Astrocyte (in vitro differentiated cells and primary cell): ENCODE measurements at regions not wholly inside any gene's neighbourhood (a gene's known extent, or its start where the extent isn't known, plus 50 kb on each side); places are given as distances from the start of the nearest gene placed in this dataset.

Source experiments
- CTCF ChIP-seq: IDR thresholded peaks from 2 replicates; pipeline ENCODE4 v1.5.1; 2011; ENCODE audit warnings: low read depth, mild to moderate bottlenecking, inconsistent platforms, low read length, moderate library complexity; ENCODE audit not compliant: insufficient read depth
- EZH2 ChIP-seq: IDR thresholded peaks from 2 replicates; pipeline ENCODE4 v1.6.1; 2012; ENCODE audit warnings: mild to moderate bottlenecking, low read length, inconsistent platforms; ENCODE audit not compliant: insufficient read depth

DNA sequence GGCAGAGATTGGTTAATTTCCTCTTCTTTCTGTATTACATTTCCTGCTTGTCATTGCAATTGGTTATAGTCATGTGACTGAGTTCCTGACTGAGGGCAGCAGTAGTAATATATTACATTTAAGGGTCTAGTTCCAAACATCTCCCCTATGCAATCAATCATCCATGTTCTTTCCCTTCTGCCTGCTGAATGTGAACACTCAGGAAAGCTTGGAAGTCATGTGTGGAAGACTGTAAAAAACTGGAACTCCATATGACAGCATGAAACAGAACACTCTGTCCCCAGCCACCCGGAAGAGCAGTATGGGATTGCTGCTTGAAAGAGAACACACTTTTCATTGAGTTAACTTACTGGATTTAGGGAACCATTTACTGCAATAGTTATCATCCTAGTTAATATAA is 459.7 kb upstream of the SEMA3A start:
- no peak for TF ChIP-seq CTCF
- no peak for TF ChIP-seq EZH2
